ENCODE measurements at regions not wholly inside any gene's neighbourhood (a gene's known extent, or its start where the extent isn't known, plus 50 kb on each side); places are given as distances from the start of the nearest gene placed in this dataset.
A peak's percentile ranks its signal among the peaks of the same experiment; 100 is the strongest.

DNA sequence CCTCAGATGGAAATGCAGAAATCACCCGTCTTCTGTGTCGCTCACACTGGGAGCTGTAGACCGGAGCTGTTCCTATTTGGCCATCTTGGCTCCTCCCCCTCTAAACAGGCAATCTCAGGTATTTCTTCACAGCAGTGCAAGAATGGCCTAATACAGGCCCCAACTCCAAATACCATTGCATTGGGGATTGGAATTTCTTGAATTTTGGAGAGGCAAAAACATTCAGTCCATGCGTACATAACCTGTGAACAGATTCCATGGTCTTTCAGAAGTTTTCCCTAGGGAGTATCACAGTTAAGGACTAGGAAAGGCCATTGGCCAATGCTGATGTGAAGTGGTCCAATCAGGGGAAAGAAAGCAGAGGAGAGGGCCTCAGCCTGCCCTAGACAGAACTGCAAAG lies 128.2 kb upstream of the NOCT start:
- TF ChIP-seq CTCF (IDR thresholded peaks at IDR 0.05; ENCODE audit: partially characterized antibody, unreplicated experiment): no peak
- no peaks in the 10 kb centered on the region for H3K36me3 Mint-ChIP-seq (ENCODE audit: unreplicated experiment)
- H3K27me3 Mint-ChIP-seq (ENCODE audit: unreplicated experiment): peaks cover 4% of the 10 kb centered on the region
- H3K4me1 Mint-ChIP-seq (ENCODE audit: low read depth, unreplicated experiment): peaks cover 7% of the 10 kb centered on the region
- DNase-seq: no peak
- H3K9me3 Mint-ChIP-seq (ENCODE audit: unreplicated experiment): peaks cover 2% of the 10 kb centered on the region
- H3K27ac Mint-ChIP-seq (ENCODE audit: unreplicated experiment): no peak overlapping the region
- no peak overlapping the region for H3K4me3 Mint-ChIP-seq (ENCODE audit: unreplicated experiment)

DNA sequence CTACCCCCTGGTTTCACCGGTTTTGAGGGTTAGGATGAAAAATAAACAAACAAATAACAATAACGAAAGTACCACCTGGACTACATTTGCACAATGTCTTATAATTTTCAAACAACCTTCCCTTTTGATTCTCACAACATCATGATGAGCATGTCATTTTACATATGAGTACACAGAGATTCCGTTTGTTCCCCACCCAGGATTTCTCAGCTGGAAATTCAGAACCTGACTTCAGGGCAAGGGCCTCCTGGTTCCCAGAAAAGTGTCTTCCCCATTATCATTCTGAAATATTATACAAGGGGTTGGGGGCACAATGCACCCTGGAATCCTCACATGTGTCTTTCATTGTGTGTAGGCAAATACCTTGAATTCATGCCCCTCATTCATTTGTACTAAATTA lies 135.8 kb upstream of the NOCT start:
- Mint-ChIP-seq H3K36me3 (ENCODE audit: unreplicated experiment) (peaks cover 3% of the 10 kb centered on the region), H3K27ac (ENCODE audit: unreplicated experiment) (no peak overlapping the region), H3K27me3 (ENCODE audit: unreplicated experiment) (no peaks in the 10 kb centered on the region), H3K4me1 (ENCODE audit: low read depth, unreplicated experiment) (no peaks in the 10 kb centered on the region), H3K4me3 (ENCODE audit: unreplicated experiment) (no peak overlapping the region), H3K9me3 (ENCODE audit: unreplicated experiment) (no peaks in the 10 kb centered on the region)
- TF ChIP-seq CTCF (IDR thresholded peaks at IDR 0.05; ENCODE audit: partially characterized antibody, unreplicated experiment): no peak
- no peak for DNase-seq

- H3K9me3 Mint-ChIP-seq (ENCODE audit: unreplicated experiment): peaks cover 2% of the 10 kb centered on the region
Observed at GRCh38 chr4:138875891-138876608, 139.5 kb upstream of the NOCT start.

DNA sequence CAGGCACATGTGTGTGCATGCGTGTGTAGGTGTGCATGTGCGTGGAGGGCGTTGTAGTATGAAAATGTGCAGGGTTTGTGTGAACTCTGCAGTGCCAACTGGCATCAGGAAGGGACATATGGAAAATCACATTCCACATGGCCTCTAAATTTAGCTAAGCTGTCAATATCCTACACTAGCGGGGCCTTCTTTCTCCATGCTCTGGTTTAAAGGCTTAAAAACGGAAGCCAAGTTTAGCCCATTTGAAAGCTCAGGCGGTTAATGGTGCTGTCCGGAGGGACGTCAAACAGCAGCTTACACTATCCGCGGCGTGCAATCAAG lies 144.1 kb upstream of the NOCT start:
- peaks cover 2% of the 10 kb centered on the region for H3K9me3 Mint-ChIP-seq (ENCODE audit: unreplicated experiment)
- peaks cover 14% of the 10 kb centered on the region for H3K4me1 Mint-ChIP-seq (ENCODE audit: low read depth, unreplicated experiment)
- DNase-seq: no peak
- peak overlapping the region; percentile 1 for H3K4me3 Mint-ChIP-seq (ENCODE audit: unreplicated experiment)
- H3K36me3 Mint-ChIP-seq (ENCODE audit: unreplicated experiment): no peaks in the 10 kb centered on the region
- TF ChIP-seq CTCF (IDR thresholded peaks at IDR 0.05; ENCODE audit: partially characterized antibody, unreplicated experiment): no peak
- H3K27ac Mint-ChIP-seq (ENCODE audit: unreplicated experiment): peak overlapping the region; percentile 3
- H3K27me3 Mint-ChIP-seq (ENCODE audit: unreplicated experiment): peaks cover 2% of the 10 kb centered on the region

More at GRCh38 chr4:138875891-138876608, 139.5 kb upstream of the NOCT start:
- Mint-ChIP-seq H3K27ac (ENCODE audit: unreplicated experiment) (no peak overlapping the region), H3K36me3 (ENCODE audit: unreplicated experiment) (peaks cover 3% of the 10 kb centered on the region), H3K27me3 (ENCODE audit: unreplicated experiment) (peaks cover 2% of the 10 kb centered on the region), H3K4me3 (ENCODE audit: unreplicated experiment) (no peak overlapping the region), H3K4me1 (ENCODE audit: low read depth, unreplicated experiment) (peaks cover 9% of the 10 kb centered on the region)
- DNase-seq: no peak
- no peak for TF ChIP-seq CTCF (IDR thresholded peaks at IDR 0.05; ENCODE audit: partially characterized antibody, unreplicated experiment)

GRCh38 chr4:138870737-138871554 lies 144.6 kb upstream of the NOCT start:
- peak; percentile 66 for DNase-seq
- H3K27me3 Mint-ChIP-seq (ENCODE audit: unreplicated experiment): peaks cover 2% of the 10 kb centered on the region
- H3K9me3 Mint-ChIP-seq (ENCODE audit: unreplicated experiment): peaks cover 2% of the 10 kb centered on the region
- H3K4me1 Mint-ChIP-seq (ENCODE audit: low read depth, unreplicated experiment): peaks cover 14% of the 10 kb centered on the region
- H3K36me3 Mint-ChIP-seq (ENCODE audit: unreplicated experiment): no peaks in the 10 kb centered on the region
- peak; percentile 88 for TF ChIP-seq CTCF (IDR thresholded peaks at IDR 0.05; ENCODE audit: partially characterized antibody, unreplicated experiment)
- peak overlapping the region; percentile 3 for H3K27ac Mint-ChIP-seq (ENCODE audit: unreplicated experiment)
- peak overlapping the region; percentile 1 for H3K4me3 Mint-ChIP-seq (ENCODE audit: unreplicated experiment)
